GM12892 (cell line): ENCODE measurements at regions not wholly inside any gene's neighbourhood (a gene's known extent, or its start where the extent isn't known, plus 50 kb on each side); places are given as distances from the start of the nearest gene placed in this dataset.

ENCODE experiments used
- POLR2A ChIP-seq: IDR thresholded peaks from 2 replicates; pipeline ENCODE4 v1.6.1; 2011; ENCODE audit warnings: low read depth, low read length, control low read depth
- POLR2AphosphoS5 ChIP-seq: IDR thresholded peaks from 2 replicates; pipeline ENCODE4 v1.6.1; 2011; ENCODE audit warnings: low read depth, low read length, control low read depth
- TAF1 ChIP-seq: IDR thresholded peaks from 2 replicates; pipeline ENCODE4 v1.6.1; 2011; ENCODE audit warnings: low read depth, mild to moderate bottlenecking, control low read depth, low read length, borderline replicate concordance

- TF ChIP-seq POLR2A (no peak), TAF1 (no peak), POLR2AphosphoS5 (no peak)
Observed at GRCh38 chr2:38473333-38474005, 96.4 kb upstream of the ATL2 start.
